LNCaP clone FGC (cell line): ENCODE measurements at regions not wholly inside any gene's neighbourhood (a gene's known extent, or its start where the extent isn't known, plus 50 kb on each side); places are given as distances from the start of the nearest gene placed in this dataset.

Experiments
- DNase-seq: peaks from one replicate; pipeline ENCODE4 v3.0.0-alpha.2; 2011; ENCODE audit warnings: low read depth
- H3K4me3 ChIP-seq: 2 replicates; pipeline ENCODE4 v1.5.1; 2011; ENCODE audit warnings: mild to moderate bottlenecking, low read depth, low read length, control low read depth
- CTCF ChIP-seq: IDR thresholded peaks from 2 replicates; pipeline ENCODE4 v1.5.1; 2012; ENCODE audit warnings: mild to moderate bottlenecking; ENCODE audit not compliant: control insufficient read depth, insufficient read depth; ENCODE audit errors: extremely low read depth

GRCh38 chr2:44844651-44845270, 96.7 kb upstream of the SIX3 start:
- no peak for TF ChIP-seq CTCF
- no peak for DNase-seq
- no peak overlapping the region for H3K4me3 ChIP-seq

GRCh38 chr2:44848026-44848425, 93.5 kb upstream of the SIX3 start:
- no peak for TF ChIP-seq CTCF
- H3K4me3 ChIP-seq = no peak overlapping the region
- DNase-seq = no peak

GRCh38 chr2:44850016-44850415, 91.5 kb upstream of the SIX3 start:
- no peak for TF ChIP-seq CTCF
- H3K4me3 ChIP-seq = no peak overlapping the region
- no peak for DNase-seq

GRCh38 chr2:44851518-44851917, 90.0 kb upstream of the SIX3 start:
- no peak for TF ChIP-seq CTCF
- H3K4me3 ChIP-seq = no peak overlapping the region
- DNase-seq = no peak

- H3K4me3 ChIP-seq = no peak overlapping the region
- no peak for DNase-seq
- no peak for TF ChIP-seq CTCF
Measured at GRCh38 chr2:44852594-44852993, 88.9 kb upstream of the SIX3 start.

GRCh38 chr2:44859337-44859736, 82.2 kb upstream of the SIX3 start:
- no peak for TF ChIP-seq CTCF
- H3K4me3 ChIP-seq = no peak overlapping the region
- no peak for DNase-seq

GRCh38 chr2:44866152-44866551, 75.3 kb upstream of the SIX3 start:
- H3K4me3 ChIP-seq = no peak overlapping the region
- no peak for DNase-seq
- no peak for TF ChIP-seq CTCF
